ENCODE measurements at regions not wholly inside any gene's neighbourhood (a gene's known extent, or its start where the extent isn't known, plus 50 kb on each side); places are given as distances from the start of the nearest gene placed in this dataset.

DNA sequence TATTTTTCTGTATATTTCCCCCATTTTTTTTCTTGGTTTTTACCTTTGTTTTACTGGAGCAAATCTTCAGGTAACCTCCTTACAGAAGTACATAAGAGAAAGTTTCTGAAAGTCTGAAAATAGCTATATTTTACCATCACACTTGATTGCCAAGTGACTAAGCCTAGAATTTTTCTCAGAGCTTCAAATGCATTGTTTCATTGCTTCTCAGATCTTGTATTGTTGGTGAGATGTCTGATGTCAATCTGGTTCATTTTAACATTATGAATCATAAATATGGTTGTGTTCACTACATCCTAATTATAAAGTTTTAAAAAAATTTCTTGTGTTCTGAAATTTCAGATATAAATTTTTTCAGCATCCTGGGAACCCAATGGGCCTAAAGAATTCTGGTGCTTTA lies 228.2 kb downstream of the AHR start:
- DNase-seq: no peak
- Mint-ChIP-seq H3K36me3 (ENCODE audit: unreplicated experiment) (no peaks in the 10 kb centered on the region), H3K27me3 (ENCODE audit: unreplicated experiment) (peaks cover 1% of the 10 kb centered on the region), H3K9me3 (ENCODE audit: unreplicated experiment) (no peaks in the 10 kb centered on the region), H3K4me3 (ENCODE audit: unreplicated experiment) (no peak overlapping the region), H3K27ac (ENCODE audit: unreplicated experiment) (no peak overlapping the region), H3K4me1 (ENCODE audit: low read depth, unreplicated experiment) (no peaks in the 10 kb centered on the region)
- TF ChIP-seq, protein P1, sequence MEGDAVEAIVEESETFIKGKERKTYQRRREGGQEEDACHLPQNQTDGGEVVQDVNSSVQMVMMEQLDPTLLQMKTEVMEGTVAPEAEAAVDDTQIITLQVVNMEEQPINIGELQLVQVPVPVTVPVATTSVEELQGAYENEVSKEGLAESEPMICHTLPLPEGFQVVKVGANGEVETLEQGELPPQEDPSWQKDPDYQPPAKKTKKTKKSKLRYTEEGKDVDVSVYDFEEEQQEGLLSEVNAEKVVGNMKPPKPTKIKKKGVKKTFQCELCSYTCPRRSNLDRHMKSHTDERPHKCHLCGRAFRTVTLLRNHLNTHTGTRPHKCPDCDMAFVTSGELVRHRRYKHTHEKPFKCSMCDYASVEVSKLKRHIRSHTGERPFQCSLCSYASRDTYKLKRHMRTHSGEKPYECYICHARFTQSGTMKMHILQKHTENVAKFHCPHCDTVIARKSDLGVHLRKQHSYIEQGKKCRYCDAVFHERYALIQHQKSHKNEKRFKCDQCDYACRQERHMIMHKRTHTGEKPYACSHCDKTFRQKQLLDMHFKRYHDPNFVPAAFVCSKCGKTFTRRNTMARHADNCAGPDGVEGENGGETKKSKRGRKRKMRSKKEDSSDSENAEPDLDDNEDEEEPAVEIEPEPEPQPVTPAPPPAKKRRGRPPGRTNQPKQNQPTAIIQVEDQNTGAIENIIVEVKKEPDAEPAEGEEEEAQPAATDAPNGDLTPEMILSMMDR (IDR thresholded peaks at IDR 0.05; ENCODE audit: partially characterized antibody, unreplicated experiment): no peak

DNA sequence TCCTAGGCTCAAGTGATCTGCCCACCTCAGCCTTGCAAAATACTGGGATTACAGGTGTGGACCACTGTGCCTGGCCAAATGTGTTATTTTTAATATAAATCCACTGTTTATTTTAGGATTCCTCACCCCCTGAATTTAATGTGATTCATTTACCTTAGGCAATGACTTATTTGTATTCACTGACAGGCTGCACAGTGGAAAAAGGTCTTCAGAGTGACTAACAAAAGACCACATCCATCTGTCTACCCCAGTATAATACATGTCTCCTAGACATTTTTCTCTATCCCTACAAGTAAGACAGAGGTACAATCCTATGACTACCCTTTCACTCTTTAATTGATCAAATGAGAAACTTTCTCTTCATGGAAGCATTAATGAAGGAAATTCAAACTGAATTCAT lies 230.2 kb downstream of the AHR start:
- TF ChIP-seq, protein P1 (IDR thresholded peaks at IDR 0.05; ENCODE audit: partially characterized antibody, unreplicated experiment): no peak
- H3K27ac Mint-ChIP-seq (ENCODE audit: unreplicated experiment): no peak overlapping the region
- H3K9me3 Mint-ChIP-seq (ENCODE audit: unreplicated experiment): no peaks in the 10 kb centered on the region
- no peak overlapping the region for H3K4me3 Mint-ChIP-seq (ENCODE audit: unreplicated experiment)
- H3K4me1 Mint-ChIP-seq (ENCODE audit: low read depth, unreplicated experiment): no peaks in the 10 kb centered on the region
- no peaks in the 10 kb centered on the region for H3K36me3 Mint-ChIP-seq (ENCODE audit: unreplicated experiment)
- no peak for DNase-seq
- H3K27me3 Mint-ChIP-seq (ENCODE audit: unreplicated experiment): peaks cover 1% of the 10 kb centered on the region

DNA sequence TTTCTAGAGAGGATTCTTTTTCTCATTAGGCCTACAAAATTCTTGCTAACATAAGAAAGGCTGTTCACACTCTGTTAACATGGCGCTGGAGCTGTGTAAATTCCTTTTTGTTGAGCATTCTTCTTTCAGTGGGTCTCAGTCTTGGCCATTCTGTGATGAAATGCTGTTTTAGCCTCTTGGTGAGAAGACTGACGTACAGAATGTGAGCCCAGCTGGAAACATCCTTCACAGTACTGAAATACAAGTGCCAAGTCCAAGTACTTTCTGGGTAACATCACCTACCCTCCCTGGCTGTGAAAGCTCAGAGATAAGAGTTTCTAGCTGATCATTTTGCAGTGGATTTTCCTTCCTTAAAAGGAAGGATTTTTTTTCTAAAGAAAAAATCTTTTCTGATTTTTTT lies 231.8 kb downstream of the AHR start:
- DNase-seq: no peak
- no peaks in the 10 kb centered on the region for H3K9me3 Mint-ChIP-seq (ENCODE audit: unreplicated experiment)
- no peak overlapping the region for H3K27ac Mint-ChIP-seq (ENCODE audit: unreplicated experiment)
- no peak overlapping the region for H3K4me3 Mint-ChIP-seq (ENCODE audit: unreplicated experiment)
- H3K4me1 Mint-ChIP-seq (ENCODE audit: low read depth, unreplicated experiment): no peaks in the 10 kb centered on the region
- TF ChIP-seq, protein P1 (IDR thresholded peaks at IDR 0.05; ENCODE audit: partially characterized antibody, unreplicated experiment): no peak
- no peaks in the 10 kb centered on the region for H3K36me3 Mint-ChIP-seq (ENCODE audit: unreplicated experiment)
- H3K27me3 Mint-ChIP-seq (ENCODE audit: unreplicated experiment): no peaks in the 10 kb centered on the region

DNA sequence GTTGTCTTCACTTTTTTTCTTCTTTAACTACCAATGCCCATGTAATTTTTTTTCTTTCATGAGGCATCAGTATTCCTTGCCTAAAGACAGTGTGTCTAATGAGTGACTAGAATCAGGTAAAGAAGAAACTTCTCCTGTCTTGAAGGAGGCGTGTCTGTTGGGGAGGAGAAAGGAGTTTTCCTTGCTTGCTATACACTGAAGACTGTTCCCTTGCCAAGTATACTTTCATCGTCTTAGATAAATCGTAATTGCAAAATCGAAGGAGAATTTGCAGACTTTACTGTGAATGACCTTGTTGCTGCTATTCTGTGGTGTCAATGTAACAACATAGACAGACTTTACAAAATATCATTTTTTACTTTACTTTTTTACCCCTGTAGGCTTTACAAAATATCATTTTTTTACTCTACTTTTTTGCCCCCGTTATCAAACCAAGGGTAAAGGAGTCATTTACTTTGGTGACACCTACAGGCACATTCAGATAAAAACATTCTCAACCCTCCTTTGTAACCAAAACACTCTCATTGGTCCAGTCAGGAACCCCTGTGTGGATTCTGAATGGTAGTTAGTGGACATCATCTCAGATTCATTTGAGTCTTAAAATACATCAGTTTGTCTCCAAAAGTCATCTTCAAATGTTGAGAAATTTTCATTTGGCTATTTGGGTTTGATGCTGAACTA lies 232.4 kb downstream of the AHR start:
- Mint-ChIP-seq H3K27me3 (ENCODE audit: unreplicated experiment) (no peaks in the 10 kb centered on the region), H3K36me3 (ENCODE audit: unreplicated experiment) (no peaks in the 10 kb centered on the region), H3K4me1 (ENCODE audit: low read depth, unreplicated experiment) (no peaks in the 10 kb centered on the region), H3K27ac (ENCODE audit: unreplicated experiment) (no peak overlapping the region), H3K4me3 (ENCODE audit: unreplicated experiment) (no peak overlapping the region), H3K9me3 (ENCODE audit: unreplicated experiment) (no peaks in the 10 kb centered on the region)
- no peak for DNase-seq
- TF ChIP-seq, protein P1 (IDR thresholded peaks at IDR 0.05; ENCODE audit: partially characterized antibody, unreplicated experiment): no peak

DNA sequence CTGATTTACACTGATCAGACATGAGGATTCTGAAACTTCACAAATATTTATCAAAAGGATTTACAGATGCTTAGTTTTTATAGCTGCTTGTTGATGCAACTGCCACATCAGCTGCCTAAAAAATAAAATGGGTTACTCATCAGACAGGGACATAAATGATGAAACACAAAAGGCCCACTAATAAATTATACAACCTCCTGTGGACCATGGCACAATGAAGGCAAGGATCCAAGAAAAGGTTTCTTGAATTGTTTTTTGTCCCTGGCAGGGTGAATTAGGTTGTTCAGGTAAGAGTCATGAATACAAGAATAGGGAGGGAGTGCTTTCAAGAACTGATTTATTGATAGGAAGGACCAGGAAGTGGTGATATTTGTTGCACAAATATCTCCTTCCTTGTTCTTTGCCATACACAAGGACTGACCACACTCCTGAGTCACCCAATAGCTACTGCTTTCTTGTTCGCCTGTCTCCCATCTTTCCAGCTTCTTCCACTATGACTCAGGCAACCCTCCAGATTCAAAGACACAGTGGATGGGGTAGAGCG lies 234.5 kb downstream of the AHR start:
- Mint-ChIP-seq H3K27ac (ENCODE audit: unreplicated experiment) (no peak overlapping the region), H3K4me1 (ENCODE audit: low read depth, unreplicated experiment) (no peaks in the 10 kb centered on the region), H3K36me3 (ENCODE audit: unreplicated experiment) (no peaks in the 10 kb centered on the region), H3K27me3 (ENCODE audit: unreplicated experiment) (no peaks in the 10 kb centered on the region), H3K4me3 (ENCODE audit: unreplicated experiment) (no peak overlapping the region), H3K9me3 (ENCODE audit: unreplicated experiment) (no peaks in the 10 kb centered on the region)
- no peak for DNase-seq
- TF ChIP-seq, protein P1 (IDR thresholded peaks at IDR 0.05; ENCODE audit: partially characterized antibody, unreplicated experiment): no peak

Measured in glutamatergic neuron (in vitro differentiated cells).